ENCODE measurements at regions not wholly inside any gene's neighbourhood (a gene's known extent, or its start where the extent isn't known, plus 50 kb on each side); places are given as distances from the start of the nearest gene placed in this dataset.

DNA sequence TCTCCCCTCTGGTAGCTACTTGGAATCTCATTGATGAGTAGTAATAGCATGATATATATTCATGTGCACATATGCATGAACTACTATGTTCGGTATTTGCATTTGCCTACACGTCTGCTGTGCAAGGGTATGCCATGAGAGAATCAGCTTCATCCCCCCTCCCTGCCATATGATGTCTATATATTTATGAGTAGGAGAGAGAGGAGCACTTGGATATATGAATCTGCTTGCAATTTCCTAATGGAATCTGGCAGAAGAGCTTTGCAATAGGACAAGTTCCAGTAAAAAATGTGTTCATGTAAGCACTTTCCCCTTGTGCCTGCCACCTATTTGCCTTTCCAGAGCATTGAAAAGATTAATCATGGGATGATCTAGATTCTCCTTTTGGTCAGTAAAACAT lies 76.2 kb upstream of the BACH2 start:
- no peak overlapping the region for H3K27ac Mint-ChIP-seq

GRCh38 chr6:90372450-90372849 lies 75.8 kb upstream of the BACH2 start:
- Mint-ChIP-seq H3K36me3 (no peaks in the 10 kb centered on the region), H3K9me3 (peaks cover 0 to 2% (median 0%) of the 10 kb centered on the region in 7 donors), H3K4me3 (no peak overlapping the region), H3K4me1 (peaks cover 11% of the 10 kb centered on the region), H3K27me3 (ENCODE audit: low read depth in 3 of 3) (peaks cover 0 to 2% (median 0%) of the 10 kb centered on the region in 3 donors), H3K27ac (no peak overlapping the region)
- H3K79me2 ChIP-seq (ENCODE audit: insufficient read depth, low read length) = no peaks in the 10 kb centered on the region
- no peak for DNase-seq
- no peak overlapping the region for H3K9ac ChIP-seq (ENCODE audit: insufficient read depth, low read length, poor library complexity, severe bottlenecking)
- no peak overlapping the region for H3K27ac ChIP-seq (ENCODE audit: low read depth in 1 of 2, low read length in 2 of 2)
- H3K9me3 ChIP-seq (replicated peaks in 1 of 2; ENCODE audit: control insufficient read depth in 1 of 2, insufficient read depth in 1 of 2, low read length in 2 of 2) = no peaks in the 10 kb centered on the region
- H2AFZ ChIP-seq (ENCODE audit: insufficient read depth, low read depth, low read length, poor library complexity, severe bottlenecking) = no peak overlapping the region
- no CpG with 5 or more reads among the region's 5 CpGs for WGBS (ENCODE audit: insufficient coverage)
- no peaks in the 10 kb centered on the region for H3K36me3 ChIP-seq (replicated peaks in 1 of 2; ENCODE audit: control insufficient read depth in 1 of 2, insufficient read depth in 2 of 2, low read length in 2 of 2)
- no peaks in the 10 kb centered on the region for H4K20me1 ChIP-seq (ENCODE audit: insufficient read depth, low read length)
- intact Hi-C loops (cut with micrococcal nuclease) = loop anchor here in 1 of 2 donors (5.0 kb wide), 1 partner anchor 75 kb away; the partner anchor contains the start of gene BACH2
- peaks cover 5 to 8% of the 10 kb centered on the region in 2 donors for H3K4me1 ChIP-seq (ENCODE audit: control insufficient read depth in 1 of 2, insufficient read depth in 2 of 2, low read length in 2 of 2)
- TF ChIP-seq, protein P1, sequence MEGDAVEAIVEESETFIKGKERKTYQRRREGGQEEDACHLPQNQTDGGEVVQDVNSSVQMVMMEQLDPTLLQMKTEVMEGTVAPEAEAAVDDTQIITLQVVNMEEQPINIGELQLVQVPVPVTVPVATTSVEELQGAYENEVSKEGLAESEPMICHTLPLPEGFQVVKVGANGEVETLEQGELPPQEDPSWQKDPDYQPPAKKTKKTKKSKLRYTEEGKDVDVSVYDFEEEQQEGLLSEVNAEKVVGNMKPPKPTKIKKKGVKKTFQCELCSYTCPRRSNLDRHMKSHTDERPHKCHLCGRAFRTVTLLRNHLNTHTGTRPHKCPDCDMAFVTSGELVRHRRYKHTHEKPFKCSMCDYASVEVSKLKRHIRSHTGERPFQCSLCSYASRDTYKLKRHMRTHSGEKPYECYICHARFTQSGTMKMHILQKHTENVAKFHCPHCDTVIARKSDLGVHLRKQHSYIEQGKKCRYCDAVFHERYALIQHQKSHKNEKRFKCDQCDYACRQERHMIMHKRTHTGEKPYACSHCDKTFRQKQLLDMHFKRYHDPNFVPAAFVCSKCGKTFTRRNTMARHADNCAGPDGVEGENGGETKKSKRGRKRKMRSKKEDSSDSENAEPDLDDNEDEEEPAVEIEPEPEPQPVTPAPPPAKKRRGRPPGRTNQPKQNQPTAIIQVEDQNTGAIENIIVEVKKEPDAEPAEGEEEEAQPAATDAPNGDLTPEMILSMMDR (IDR thresholded peaks at IDR 0.05) = no peak
- no peak overlapping the region for H3K4me3 ChIP-seq (replicated peaks in 1 of 3; ENCODE audit: low read depth in 2 of 3, low read length in 3 of 3)
- no peak overlapping the region for H3K4me2 ChIP-seq (replicated peaks; ENCODE audit: extremely low read depth, low read length, poor library complexity, severe bottlenecking)
- no peaks in the 10 kb centered on the region for H3K27me3 ChIP-seq (ENCODE audit: control insufficient read depth in 2 of 2, insufficient read depth in 2 of 2, low read length in 2 of 2)

More for the DNA sequence above, 76.2 kb upstream of the BACH2 start:
- no peak for DNase-seq
- H3K36me3 ChIP-seq (replicated peaks in 1 of 2; ENCODE audit: control insufficient read depth in 1 of 2, insufficient read depth in 2 of 2, low read length in 2 of 2) = no peaks in the 10 kb centered on the region
- Mint-ChIP-seq H3K9me3 (peaks cover 0 to 2% (median 0%) of the 10 kb centered on the region in 7 donors), H3K4me1 (peaks cover 11% of the 10 kb centered on the region), H3K27me3 (ENCODE audit: low read depth in 3 of 3) (peaks cover 0 to 2% (median 1%) of the 10 kb centered on the region in 3 donors), H3K4me3 (no peak overlapping the region), H3K36me3 (no peaks in the 10 kb centered on the region)
- WGBS (ENCODE audit: insufficient coverage) = no CpG with 5 or more reads among the region's 2 CpGs
- intact Hi-C loops (cut with micrococcal nuclease) = loop anchor here in 1 of 2 donors (5.0 kb wide), 1 partner anchor 76 kb away; the partner anchor contains the start of gene BACH2
- no peak overlapping the region for H3K27ac ChIP-seq (ENCODE audit: low read depth in 1 of 2, low read length in 2 of 2)
- H3K4me2 ChIP-seq (replicated peaks; ENCODE audit: extremely low read depth, low read length, poor library complexity, severe bottlenecking) = no peak overlapping the region
- no peaks in the 10 kb centered on the region for H3K79me2 ChIP-seq (ENCODE audit: insufficient read depth, low read length)
- no peaks in the 10 kb centered on the region for H3K27me3 ChIP-seq (ENCODE audit: control insufficient read depth in 2 of 2, insufficient read depth in 2 of 2, low read length in 2 of 2)
- TF ChIP-seq, protein P1 (IDR thresholded peaks at IDR 0.05) = no peak
- no peaks in the 10 kb centered on the region for H3K9me3 ChIP-seq (replicated peaks in 1 of 2; ENCODE audit: control insufficient read depth in 1 of 2, insufficient read depth in 1 of 2, low read length in 2 of 2)
- no peak overlapping the region for H2AFZ ChIP-seq (ENCODE audit: insufficient read depth, low read depth, low read length, poor library complexity, severe bottlenecking)
- peaks cover 5 to 8% of the 10 kb centered on the region in 2 donors for H3K4me1 ChIP-seq (ENCODE audit: control insufficient read depth in 1 of 2, insufficient read depth in 2 of 2, low read length in 2 of 2)
- no peak overlapping the region for H3K4me3 ChIP-seq (replicated peaks in 1 of 3; ENCODE audit: low read depth in 2 of 3, low read length in 3 of 3)
- H3K9ac ChIP-seq (ENCODE audit: insufficient read depth, low read length, poor library complexity, severe bottlenecking) = no peak overlapping the region
- H4K20me1 ChIP-seq (ENCODE audit: insufficient read depth, low read length) = no peaks in the 10 kb centered on the region

Measured in CD14-positive monocyte (primary cell).